ENCODE measurements at regions not wholly inside any gene's neighbourhood (a gene's known extent, or its start where the extent isn't known, plus 50 kb on each side); places are given as distances from the start of the nearest gene placed in this dataset.

DNA sequence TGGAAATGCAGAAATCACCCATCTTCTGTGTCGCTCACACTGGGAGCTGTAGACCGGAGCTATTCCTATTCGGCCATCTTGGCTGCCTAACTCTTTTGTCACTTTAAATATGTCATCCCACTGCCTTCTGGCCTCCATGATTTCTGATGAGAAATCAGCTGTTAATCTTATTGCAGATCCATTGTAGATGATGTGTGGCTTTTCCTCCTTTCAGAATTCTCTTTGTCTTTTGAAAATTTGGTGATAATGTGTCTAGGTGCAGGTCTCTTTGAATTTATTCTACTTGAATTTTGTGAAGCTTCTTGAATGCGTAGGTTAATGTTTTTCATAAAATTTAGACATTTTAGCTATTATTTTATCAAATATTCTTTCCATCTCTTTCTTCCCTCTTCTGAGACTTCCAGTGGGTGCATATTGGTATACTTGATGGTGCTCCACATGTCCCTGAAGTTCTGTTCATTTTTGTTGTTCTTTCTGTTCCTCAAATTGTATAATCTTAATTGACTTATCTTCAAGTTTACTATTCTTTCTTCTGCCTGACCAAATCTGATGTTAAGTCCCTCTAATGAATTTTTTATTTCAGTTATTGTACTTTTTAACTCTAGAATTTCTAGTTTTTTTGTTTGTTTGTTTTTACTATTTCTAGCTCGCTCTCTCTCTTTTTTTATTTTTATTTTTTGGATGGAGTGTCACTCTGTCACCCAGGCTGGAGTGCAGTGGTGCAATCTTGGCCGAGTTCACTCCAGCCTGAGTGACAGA is 90.8 kb upstream of the DLX2 start:
- H3K4me1 ChIP-seq (ENCODE audit: insufficient read depth, low read length, poor library complexity, severe bottlenecking) = no peaks in the 10 kb centered on the region
- H3K9me3 ChIP-seq (ENCODE audit: low read depth, low read length, poor library complexity, severe bottlenecking) = peaks cover 16% of the 10 kb centered on the region
- BruUV-seq (replicated peaks) = no TSS peak
- ChIA-PET CTCF (no interaction called here), POLR2A (ENCODE audit: low non-redundant PET) (no interaction called here)
- no peaks in the 10 kb centered on the region for H3K36me3 ChIP-seq (ENCODE audit: insufficient read depth, low read length, poor library complexity, severe bottlenecking)
- H3K4me3 ChIP-seq (ENCODE audit: low read depth, low read length, poor library complexity, severe bottlenecking) = no peak overlapping the region
- no peak overlapping the region for H3K27ac ChIP-seq (ENCODE audit: low read depth, low read length, poor library complexity, severe bottlenecking)
- intact Hi-C loops (cut with micrococcal nuclease; ENCODE audit: unreplicated experiment) = no loop called here
- no peak for TF ChIP-seq EZH2 (IDR thresholded peaks at IDR 0.05; ENCODE audit: borderline replicate concordance, low read depth, low read length, poor library complexity, severe bottlenecking)
- TF ChIP-seq, protein P1, sequence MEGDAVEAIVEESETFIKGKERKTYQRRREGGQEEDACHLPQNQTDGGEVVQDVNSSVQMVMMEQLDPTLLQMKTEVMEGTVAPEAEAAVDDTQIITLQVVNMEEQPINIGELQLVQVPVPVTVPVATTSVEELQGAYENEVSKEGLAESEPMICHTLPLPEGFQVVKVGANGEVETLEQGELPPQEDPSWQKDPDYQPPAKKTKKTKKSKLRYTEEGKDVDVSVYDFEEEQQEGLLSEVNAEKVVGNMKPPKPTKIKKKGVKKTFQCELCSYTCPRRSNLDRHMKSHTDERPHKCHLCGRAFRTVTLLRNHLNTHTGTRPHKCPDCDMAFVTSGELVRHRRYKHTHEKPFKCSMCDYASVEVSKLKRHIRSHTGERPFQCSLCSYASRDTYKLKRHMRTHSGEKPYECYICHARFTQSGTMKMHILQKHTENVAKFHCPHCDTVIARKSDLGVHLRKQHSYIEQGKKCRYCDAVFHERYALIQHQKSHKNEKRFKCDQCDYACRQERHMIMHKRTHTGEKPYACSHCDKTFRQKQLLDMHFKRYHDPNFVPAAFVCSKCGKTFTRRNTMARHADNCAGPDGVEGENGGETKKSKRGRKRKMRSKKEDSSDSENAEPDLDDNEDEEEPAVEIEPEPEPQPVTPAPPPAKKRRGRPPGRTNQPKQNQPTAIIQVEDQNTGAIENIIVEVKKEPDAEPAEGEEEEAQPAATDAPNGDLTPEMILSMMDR (conservative IDR thresholded peaks at IDR 0.05; ENCODE audit: low read depth, low read length) = no peak
- DNase-seq (ENCODE audit: low spot score) = no peak
- H3K27me3 ChIP-seq (replicated peaks; ENCODE audit: insufficient read depth, low read depth, low read length, poor library complexity) = no peaks in the 10 kb centered on the region

DNA sequence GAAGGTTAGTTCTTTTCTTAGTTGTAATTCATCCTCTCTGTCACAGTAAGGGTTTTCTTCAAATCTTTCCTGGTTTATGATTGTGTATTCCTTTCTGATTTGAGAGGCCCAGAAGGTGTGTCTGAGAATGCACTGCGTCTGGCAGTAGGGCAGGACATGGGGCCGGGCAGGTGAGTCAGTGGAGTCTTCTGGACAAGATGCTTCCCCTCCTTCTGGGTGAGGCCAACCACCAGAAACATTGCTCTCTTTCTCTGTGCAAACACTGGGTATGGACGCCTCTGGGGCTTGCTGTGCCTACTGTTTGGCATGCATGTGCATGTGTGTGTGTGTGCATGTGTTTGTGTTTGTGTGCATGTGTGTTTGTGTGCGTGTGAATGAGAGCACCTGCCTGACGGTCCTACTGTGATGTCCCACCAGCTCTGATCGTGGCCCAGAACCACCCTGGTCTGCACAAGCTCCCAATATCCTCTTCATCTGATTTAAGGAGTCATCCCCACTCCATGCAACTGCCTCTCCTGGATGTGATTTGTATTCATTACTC is 93.2 kb upstream of the DLX2 start:
- no TSS peak for BruUV-seq (replicated peaks)
- no peaks in the 10 kb centered on the region for H3K27me3 ChIP-seq (replicated peaks; ENCODE audit: insufficient read depth, low read depth, low read length, poor library complexity)
- H3K36me3 ChIP-seq (ENCODE audit: insufficient read depth, low read length, poor library complexity, severe bottlenecking) = no peaks in the 10 kb centered on the region
- no peak for TF ChIP-seq EZH2 (IDR thresholded peaks at IDR 0.05; ENCODE audit: borderline replicate concordance, low read depth, low read length, poor library complexity, severe bottlenecking)
- TF ChIP-seq, protein P1 (conservative IDR thresholded peaks at IDR 0.05; ENCODE audit: low read depth, low read length) = no peak
- ChIA-PET POLR2A (ENCODE audit: low non-redundant PET) (no interaction called here), CTCF (no interaction called here)
- no peaks in the 10 kb centered on the region for H3K4me1 ChIP-seq (ENCODE audit: insufficient read depth, low read length, poor library complexity, severe bottlenecking)
- no peak overlapping the region for H3K4me3 ChIP-seq (ENCODE audit: low read depth, low read length, poor library complexity, severe bottlenecking)
- H3K9me3 ChIP-seq (ENCODE audit: low read depth, low read length, poor library complexity, severe bottlenecking) = peaks cover 26% of the 10 kb centered on the region
- intact Hi-C loops (cut with micrococcal nuclease; ENCODE audit: unreplicated experiment) = no loop called here
- DNase-seq (ENCODE audit: low spot score) = no peak
- no peak overlapping the region for H3K27ac ChIP-seq (ENCODE audit: low read depth, low read length, poor library complexity, severe bottlenecking)

DNA sequence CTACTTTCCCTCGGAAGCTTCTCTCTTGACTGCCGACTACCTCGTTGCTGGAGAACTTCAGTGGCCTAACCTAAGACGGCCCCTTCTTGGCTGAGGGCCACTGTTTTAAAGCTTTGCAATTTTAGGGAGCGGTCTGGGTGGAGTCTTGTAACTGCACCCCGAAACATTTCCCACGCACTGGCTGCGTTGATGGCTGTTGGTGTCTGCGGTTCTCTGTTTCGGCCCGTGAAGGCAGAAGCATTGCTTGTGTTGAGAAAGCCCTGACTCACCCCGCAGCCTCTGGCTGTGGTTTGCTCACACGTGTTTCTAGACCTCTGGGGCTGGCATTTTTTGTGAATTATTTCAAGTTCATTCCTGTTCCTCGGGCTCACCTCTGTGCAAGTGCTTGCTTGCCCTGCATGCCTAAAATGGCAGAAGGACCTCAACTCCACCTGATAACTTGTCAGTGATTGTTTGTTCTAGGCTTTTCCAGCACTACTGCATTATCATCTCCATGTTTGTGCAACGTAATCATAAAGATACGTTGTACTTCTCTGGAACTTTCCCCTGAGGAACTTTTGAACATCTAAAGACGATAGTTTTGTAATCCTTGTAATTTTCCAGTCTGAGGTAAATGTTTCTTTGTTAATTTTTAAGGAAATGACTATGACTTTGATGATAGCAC is 94.2 kb upstream of the DLX2 start:
- no peak overlapping the region for H3K4me3 ChIP-seq (ENCODE audit: low read depth, low read length, poor library complexity, severe bottlenecking)
- no peak for DNase-seq (ENCODE audit: low spot score)
- intact Hi-C loops (cut with micrococcal nuclease; ENCODE audit: unreplicated experiment) = no loop called here
- no peaks in the 10 kb centered on the region for H3K4me1 ChIP-seq (ENCODE audit: insufficient read depth, low read length, poor library complexity, severe bottlenecking)
- POLR2A ChIA-PET (ENCODE audit: low non-redundant PET) = no interaction called here
- CTCF ChIA-PET = no interaction called here
- peaks cover 26% of the 10 kb centered on the region for H3K9me3 ChIP-seq (ENCODE audit: low read depth, low read length, poor library complexity, severe bottlenecking)
- TF ChIP-seq, protein P1 (conservative IDR thresholded peaks at IDR 0.05; ENCODE audit: low read depth, low read length) = no peak
- no peak for TF ChIP-seq EZH2 (IDR thresholded peaks at IDR 0.05; ENCODE audit: borderline replicate concordance, low read depth, low read length, poor library complexity, severe bottlenecking)
- no peaks in the 10 kb centered on the region for H3K36me3 ChIP-seq (ENCODE audit: insufficient read depth, low read length, poor library complexity, severe bottlenecking)
- BruUV-seq (replicated peaks) = no TSS peak
- no peak overlapping the region for H3K27ac ChIP-seq (ENCODE audit: low read depth, low read length, poor library complexity, severe bottlenecking)
- H3K27me3 ChIP-seq (replicated peaks; ENCODE audit: insufficient read depth, low read depth, low read length, poor library complexity) = no peaks in the 10 kb centered on the region
